NCI-H82 treated with DMSO at 0.1 percent for 48 hours (cell line): ENCODE measurements at regions not wholly inside any gene's neighbourhood (a gene's known extent, or its start where the extent isn't known, plus 50 kb on each side); places are given as distances from the start of the nearest gene placed in this dataset.
A peak's percentile ranks its signal among the peaks of the same experiment; 100 is the strongest.
"Not testable (repeated sequence)": the region's sequence is repeated elsewhere in the genome, so short reads cannot be mapped to it uniquely, and the experiment has no call there.

Source experiments
- DNase-seq: peaks from one replicate; lab custom pipeline; 2025; ENCODE audit not compliant: unreplicated experiment; lab: John Stamatoyannopoulos, UW

- not testable (repeated sequence) for DNase-seq
Observed at GRCh38 chr1:147348592-147348991, 106.1 kb downstream of the CHD1L start.

- DNase-seq = no peak
Observed at GRCh38 chr1:147349533-147349932, 107.0 kb downstream of the CHD1L start.

GRCh38 chr1:147351140-147351835 is 108.8 kb downstream of the CHD1L start:
- no peak for DNase-seq

- DNase-seq = no peak
Observed at GRCh38 chr1:147377263-147378246, 135.1 kb downstream of the CHD1L start.

GRCh38 chr1:147379889-147380288 is 137.4 kb downstream of the CHD1L start:
- no peak for DNase-seq

GRCh38 chr1:147384804-147385203 is 142.3 kb downstream of the CHD1L start:
- DNase-seq = no peak

GRCh38 chr1:147388969-147389368 is 146.5 kb downstream of the CHD1L start:
- DNase-seq = no peak

- DNase-seq = peak; percentile 4
Observed at GRCh38 chr1:147389532-147390184, 147.2 kb downstream of the CHD1L start.

- no peak for DNase-seq
Observed at GRCh38 chr1:147390185-147390542, 147.7 kb downstream of the CHD1L start.

GRCh38 chr1:147391114-147391513 is 148.6 kb downstream of the CHD1L start:
- DNase-seq = no peak

GRCh38 chr1:147402326-147403045 is 138.8 kb upstream of the BCL9 start:
- DNase-seq = not testable (repeated sequence)

- not testable (repeated sequence) for DNase-seq
Observed at GRCh38 chr1:147404344-147404743, 137.0 kb upstream of the BCL9 start.

- no peak for DNase-seq
Observed at GRCh38 chr1:147409886-147410285, 131.4 kb upstream of the BCL9 start.

- DNase-seq = peak; percentile 11
Observed at GRCh38 chr1:147413110-147413605, 128.1 kb upstream of the BCL9 start.

- DNase-seq = no peak
Observed at GRCh38 chr1:147414505-147415163, 126.7 kb upstream of the BCL9 start.

GRCh38 chr1:147417024-147417423 is 124.3 kb upstream of the BCL9 start:
- no peak for DNase-seq

- not testable (repeated sequence) for DNase-seq
Observed at GRCh38 chr1:147423100-147423827, 118.0 kb upstream of the BCL9 start.

GRCh38 chr1:147434921-147435320 is 106.4 kb upstream of the BCL9 start:
- DNase-seq = no peak

- DNase-seq = no peak
Observed at GRCh38 chr1:147444381-147444780, 96.9 kb upstream of the BCL9 start.

GRCh38 chr1:147451628-147452027 is 89.7 kb upstream of the BCL9 start:
- no peak for DNase-seq
